HG03159 (cell line): ENCODE measurements at regions not wholly inside any gene's neighbourhood (a gene's known extent, or its start where the extent isn't known, plus 50 kb on each side); places are given as distances from the start of the nearest gene placed in this dataset.

Experiments
- ATAC-seq: cut with Tn5 transposase; IDR thresholded peaks from one replicate; pipeline ENCODE4 v1.9.1; 2021; ENCODE audit warnings: mild to moderate bottlenecking, moderate library complexity; ENCODE audit not compliant: unreplicated experiment

DNA sequence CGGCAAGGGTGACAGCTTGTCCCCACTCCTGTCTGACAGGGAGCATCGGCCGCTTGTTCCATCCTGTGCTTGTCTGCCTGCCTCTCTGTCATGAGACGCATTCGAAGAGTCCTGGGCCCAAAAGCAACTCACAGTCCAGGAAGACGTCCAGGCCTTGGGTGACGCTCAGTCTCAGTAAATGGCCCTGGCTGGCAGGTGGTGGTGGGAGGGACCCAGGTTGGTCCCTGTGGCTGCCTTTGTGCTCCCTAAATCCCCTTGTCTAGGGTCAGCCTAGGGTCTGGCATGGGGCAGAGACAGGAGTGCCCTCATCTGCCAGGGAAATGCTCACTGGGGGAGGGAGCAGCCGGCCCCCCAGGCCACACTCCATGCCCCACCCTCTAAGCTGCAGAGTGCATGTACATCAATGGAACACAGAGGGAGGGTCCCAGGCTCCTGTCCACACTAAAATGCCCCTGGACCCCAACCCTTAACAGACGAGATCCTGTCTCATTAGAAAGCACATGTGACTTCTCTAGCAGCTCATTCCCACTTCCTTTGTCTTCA lies 295.2 kb upstream of the ZNF32 start:
- ATAC-seq, result no peak

DNA sequence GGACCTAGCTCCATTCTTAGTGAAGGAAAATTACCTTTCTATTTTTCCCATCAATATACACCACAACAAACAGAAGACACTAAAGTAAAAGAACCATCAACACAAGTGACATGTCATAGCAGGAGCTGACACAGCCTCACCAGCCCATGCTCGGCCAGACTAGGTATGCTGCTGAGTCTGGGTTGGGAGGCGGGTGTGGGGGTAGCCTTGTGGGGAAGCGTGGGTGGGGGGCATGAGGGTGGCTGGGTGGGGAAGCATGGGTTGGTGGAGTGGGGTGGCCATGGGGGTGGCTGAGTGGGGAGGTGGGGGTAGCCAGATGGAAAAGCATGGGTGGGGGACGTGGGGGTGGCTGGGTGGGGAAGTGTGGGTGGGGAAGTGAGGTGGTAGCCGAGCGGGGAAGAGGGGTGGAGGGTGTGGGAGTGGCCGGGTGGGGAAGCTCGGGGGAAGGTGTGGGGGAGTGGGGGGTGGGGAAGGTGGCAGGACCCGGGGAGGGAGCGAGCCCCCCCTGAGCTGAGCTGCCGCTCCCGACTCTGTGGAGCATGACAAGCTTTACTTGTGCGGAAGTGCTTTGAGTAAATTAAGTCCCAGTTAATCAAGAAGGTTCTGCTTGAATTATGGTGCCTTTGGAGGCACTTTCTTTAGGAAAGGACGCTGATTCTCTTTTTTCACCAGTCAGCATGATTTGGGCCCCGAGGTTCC lies 294.6 kb upstream of the ZNF32 start:
- ATAC-seq, result no peak

DNA sequence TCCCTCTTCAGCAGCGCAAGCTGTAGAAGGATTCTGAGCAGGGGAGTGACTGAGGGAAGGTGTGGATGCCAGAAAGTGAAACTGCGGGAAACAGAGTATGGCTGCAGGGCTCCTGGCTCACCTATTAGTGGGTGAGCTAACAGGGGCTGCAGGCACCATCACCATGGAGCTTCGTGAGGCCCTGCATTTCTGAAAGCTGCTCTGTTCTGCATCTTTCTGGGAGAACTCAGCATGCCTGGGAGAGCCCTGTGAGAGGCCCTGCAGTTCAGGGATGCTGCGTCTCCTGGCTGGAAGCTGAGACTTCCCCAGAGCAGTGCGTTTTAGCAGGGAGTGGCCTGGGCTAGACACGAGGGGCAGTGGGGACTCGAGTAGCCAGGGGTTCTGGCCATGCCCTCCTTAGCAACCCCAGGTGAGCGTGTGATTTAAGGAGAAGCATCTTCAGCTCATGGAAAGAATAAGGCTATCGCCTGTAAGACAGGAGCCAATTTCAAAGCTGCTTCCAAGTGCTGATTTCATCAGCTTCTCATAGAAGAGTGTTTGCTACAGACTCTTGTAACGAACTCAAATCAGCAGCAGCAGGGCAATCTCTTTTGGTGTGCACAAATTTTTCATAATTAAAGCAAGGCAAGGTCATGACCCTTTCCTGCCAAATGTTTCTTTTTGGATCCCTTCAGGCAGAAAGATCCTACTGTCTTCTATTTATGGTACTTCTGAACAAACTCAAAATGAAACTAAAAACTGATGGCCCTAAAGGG lies 293.6 kb upstream of the ZNF32 start:
- ATAC-seq, result no peak

DNA sequence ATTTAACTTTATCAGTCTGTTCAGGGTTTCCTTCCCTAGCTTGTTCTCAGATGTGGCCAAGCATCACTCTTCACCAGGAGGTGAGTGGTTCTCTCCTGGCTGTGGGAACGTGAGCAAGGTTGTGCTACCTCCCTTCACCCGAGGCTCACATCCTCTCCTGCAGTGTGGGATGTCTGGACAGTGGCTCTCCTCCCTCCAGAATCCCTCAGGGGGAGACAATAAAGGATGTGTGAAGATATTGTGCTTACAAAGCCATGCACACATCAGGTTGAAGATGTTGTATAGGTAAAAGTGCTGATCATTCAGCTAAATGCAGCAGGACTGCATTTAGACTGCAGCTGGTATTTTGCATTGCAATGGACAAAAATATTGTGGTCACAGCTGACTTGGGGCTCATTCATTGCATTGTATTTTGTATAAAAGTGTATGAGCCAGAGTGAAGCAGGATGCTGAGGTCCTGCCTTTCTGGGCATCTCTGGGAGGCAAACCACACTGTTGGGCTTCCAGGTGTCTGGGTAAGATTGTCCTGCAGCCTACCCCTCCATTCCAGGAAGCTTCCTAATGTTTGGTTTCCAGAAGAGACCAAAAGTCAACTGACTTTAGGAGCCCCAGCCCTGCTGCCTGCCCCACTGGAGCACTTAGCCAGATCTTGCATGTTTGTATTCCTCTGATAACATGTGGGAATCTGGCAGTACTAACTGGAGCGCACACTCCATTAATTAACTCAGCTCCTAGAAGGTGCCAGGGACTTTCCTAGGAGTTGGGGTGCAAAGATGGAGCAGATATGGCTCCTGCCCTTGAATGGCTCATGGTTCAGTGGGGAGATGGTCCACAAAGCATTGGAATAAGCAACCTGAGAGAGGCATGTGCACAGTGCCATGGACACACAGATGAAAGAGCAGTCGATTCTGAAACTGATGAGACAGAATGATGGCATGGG lies 292.5 kb upstream of the ZNF32 start:
- no peak for ATAC-seq

DNA sequence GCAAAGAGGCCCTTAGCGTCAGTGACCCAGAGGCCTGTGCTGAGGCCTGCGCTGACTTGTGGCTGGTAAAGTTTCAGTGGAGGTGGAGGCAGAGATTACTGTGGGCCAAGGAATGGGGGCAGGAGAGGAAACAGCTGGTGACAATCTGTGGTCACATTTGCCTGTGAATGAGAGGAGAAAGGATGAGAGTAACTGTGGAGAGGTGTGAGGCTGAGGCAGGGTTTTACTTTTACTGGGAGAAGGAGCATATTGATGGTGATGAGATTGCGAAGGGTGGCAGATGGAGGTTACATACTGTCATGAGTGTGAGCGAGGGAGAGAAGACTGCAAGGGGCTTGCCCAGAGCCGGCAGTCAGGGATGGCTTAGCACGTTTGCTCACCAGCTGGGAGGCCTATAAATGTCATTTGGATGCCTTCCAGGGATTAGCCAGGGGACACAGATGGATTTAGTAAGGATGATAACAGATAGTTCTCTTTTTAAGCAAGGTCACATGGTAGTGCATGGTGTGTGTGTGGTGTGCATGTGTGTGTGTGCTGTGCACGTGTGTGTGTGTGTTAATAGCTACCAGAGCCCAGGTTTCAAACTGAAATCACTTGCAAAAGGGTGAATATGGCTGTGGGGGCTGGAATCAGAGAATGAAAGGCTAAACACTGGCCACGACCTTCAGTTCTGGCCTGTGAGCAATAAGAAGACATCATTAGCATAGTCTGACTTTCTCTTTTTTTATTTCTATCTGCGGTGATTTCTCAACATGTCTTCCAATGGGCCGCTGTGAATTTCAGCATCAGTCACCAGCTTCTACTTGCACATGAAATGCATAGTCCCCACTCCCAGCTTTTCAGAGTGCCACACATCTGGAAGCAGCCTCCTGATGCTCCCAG lies 291.5 kb upstream of the ZNF32 start:
- ATAC-seq, result no peak

DNA sequence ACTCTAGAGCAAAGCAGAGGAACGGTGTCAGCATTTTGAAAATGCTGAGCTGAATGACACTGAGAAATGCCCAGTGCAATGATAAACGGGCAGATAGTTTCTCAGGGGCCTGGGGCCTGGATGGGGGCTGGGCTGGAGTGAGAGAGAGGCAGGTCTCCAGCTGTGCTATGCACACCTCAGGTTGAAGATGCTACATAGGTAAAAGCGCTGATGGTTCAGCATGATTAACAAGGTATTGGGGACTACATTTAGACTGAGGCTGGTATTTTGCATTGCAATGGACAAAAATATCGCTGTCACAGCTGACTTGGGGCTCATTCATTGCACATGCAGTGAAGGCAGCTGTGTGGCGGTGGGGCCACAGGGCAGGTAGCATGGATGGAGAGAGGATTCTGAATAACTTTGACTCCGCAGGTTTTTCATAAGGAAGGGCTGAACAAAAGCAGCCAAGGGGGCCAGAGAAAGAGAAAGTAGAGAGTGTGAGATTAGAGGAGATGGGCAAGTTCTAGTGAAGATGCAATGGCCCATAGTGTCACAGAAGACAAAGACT lies 290.8 kb upstream of the ZNF32 start:
- no peak for ATAC-seq

DNA sequence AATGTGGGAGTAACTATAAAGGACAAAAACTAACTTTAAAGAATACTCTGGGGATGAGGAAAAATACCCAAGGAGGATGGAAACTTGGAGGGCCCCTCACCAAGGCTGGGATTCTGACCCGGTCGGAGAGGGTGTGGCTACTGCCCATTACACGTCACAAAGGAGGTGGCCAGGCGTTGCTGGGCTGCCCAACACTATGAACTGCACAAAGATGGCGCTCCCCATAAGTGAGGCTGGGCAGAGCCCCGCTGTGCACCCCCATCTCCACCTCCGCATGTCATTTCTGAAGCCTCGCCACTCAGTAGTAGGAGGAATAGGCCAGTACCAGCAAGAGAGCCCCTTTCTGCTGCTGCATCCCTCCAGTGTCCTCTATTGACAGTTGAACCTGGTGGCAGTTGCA lies 290.1 kb upstream of the ZNF32 start:
- no peak for ATAC-seq

DNA sequence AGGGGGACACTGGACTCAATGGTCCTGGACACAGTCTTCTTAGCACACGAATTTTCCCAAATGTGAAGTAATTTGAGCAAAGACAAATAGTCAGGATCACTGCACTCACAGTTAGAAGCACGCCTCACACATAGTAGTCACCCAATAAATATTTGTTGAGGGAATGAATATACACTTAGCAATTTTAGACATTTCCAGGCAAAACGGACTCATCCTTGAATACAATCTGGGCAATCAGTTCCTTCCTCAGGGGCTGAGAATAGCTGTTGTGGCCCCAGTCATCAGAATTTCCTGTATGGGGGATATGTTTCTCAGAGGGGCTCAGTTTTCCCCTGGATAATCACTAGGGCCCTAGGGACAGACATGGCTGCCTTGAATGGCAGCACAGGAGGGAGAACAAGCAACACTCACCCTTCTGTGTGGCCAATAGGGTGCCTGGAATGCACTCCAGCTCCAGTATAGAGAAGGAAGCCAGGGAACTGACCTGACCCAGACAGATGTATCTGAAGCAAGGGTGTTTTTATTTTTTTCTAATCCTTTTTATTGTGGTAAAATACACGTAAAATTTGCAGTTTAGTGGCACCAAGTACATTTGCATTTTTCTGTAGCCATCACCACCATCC lies 282.7 kb upstream of the ZNF32 start:
- no peak for ATAC-seq

DNA sequence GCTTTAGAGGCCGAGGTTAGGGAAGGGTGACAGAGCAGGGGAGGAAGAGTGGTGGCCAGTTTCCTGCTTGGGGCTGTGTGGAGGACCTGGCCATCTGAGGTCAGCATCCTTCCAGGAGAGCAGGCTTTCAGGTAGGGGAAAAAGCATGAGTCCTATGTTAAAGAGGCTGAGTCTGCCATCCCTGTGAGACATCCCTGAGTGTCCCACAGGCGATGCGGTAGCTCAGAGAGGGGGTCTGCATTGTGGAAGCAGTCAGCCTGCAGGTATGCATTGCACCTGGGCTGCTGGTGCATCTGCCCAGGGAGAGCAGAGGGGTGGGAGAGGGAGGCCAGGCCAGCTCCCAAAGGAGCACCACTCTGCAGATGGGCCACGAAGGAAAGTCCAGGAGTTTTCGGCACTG lies 282.1 kb upstream of the ZNF32 start:
- no peak for ATAC-seq

DNA sequence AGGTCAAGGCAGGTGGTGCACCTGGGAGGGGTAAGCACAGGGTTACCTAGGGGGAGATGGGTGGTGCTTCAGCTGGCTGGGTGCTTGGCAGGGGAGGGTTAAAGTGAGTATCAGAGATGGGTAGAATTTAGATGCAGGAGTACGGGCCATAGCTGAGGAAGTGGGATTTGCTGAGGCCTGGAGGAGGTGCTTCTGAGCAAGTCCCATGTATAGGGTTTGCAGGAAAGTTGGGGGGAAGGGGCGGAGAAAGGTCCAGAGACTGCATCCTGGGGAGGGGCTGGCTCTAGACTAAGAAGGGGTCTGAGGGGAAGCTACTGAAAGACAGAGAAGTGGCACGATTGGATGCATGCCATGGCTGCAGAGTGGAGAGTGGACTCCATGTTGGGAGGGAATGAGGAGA lies 281.6 kb upstream of the ZNF32 start:
- ATAC-seq, result no peak

DNA sequence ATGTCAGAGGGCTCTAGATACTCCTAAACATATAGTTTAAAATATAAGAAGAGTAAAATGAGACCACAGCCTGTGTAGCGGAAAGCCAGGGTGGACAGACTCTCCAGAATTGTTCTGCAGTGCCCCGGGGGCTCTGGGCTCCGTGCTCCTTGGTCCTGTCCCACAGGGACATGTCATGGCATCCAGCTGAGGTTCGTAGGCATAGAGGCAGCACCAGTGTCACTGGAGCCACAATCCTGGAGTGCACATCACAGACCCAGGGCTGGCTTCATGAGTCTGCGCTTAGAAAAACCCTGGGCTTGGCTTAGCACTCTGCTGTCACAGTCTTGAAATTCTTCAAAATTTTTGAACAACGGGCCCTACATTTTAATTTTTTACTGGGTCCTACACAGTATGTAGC lies 280.4 kb upstream of the ZNF32 start:
- ATAC-seq, result no peak

DNA sequence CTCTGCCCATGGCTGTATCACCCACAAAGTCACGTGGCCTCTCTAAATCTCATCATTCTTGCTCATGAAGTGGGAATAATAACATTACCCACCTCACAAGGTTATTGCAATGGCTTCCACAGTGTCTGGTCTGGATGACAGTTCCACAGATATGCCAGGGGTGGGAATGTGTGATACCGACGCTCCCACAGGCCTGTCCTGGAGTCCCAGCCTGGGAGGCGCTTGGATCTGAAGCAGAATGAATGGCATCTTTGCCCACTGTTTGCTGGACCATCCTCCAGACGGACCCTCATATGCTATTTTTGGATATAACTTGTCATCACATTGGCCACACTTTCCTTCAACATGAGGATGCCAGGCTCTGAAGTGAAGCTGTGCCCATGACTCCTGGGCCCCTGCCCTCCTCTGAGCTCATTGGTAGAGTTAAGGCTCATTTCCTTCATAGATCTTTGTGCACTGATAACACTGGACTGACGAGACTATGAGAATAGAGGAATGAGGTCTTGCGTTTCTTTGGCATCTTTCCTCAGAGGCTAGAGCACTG lies 279.8 kb upstream of the ZNF32 start:
- ATAC-seq, result no peak

DNA sequence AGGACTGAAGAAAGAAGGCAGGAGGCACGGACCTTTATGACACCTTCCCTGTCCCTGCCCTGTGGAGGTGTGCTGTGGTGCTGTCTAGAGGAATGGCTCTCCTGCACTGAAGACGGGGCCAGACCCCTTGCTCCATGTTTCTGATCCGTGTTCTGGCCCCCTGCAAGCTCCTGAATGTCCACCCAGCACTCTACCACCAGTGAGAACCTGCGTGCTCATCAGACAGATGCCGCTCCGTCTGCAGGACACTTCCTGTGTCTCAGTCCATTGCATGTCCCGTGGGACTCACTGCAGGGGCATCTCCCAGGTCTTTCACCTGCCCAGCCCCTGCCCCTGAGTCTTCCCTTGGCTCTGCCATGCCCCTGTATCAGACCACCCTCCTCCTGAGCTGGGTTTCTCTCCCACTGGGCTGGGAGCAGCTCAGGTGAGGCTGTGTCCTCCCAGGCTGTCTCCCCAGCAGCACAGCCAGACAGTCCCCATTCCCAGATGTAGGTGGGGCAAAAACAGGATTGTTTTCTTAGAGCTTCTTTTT lies 278.3 kb upstream of the ZNF32 start:
- no peak for ATAC-seq

DNA sequence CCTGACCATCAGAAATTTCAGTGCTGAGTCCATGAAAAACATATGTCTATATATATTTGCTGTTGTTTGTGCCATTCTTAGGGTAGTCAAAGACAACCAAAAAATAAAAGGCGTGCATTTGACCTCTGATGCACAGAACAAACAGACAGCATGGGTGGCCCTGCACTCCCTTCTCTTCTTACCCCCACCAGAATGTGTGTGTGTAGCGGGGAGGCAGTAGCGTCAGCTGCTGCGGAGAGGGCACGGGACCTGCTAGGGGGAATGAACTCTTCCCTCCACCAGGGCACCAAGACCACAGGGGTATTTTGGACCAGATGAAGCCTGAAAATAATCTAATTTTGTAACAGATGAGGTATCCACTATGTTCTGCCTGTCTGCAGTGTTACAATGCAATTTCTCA lies 277.7 kb upstream of the ZNF32 start:
- ATAC-seq, result no peak

DNA sequence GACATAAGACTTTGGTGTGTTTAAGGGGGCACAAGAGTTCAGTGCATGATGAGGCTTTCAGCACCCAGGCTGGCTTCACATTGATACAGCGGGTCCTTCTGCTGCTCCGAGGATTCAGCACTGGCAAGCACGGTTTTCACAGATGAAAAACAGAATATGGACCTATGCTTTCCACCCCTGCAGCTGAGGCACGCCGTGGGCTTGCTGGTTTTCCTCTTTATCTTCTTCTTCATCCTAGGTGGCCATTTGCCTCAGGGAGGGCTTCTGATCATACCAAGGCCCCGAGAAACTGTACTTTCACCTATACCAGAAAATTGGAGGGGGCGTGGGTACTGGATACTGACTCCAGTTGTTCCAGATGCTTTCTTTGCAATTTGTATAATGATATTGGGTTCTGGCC lies 277.1 kb upstream of the ZNF32 start:
- ATAC-seq, result no peak

DNA sequence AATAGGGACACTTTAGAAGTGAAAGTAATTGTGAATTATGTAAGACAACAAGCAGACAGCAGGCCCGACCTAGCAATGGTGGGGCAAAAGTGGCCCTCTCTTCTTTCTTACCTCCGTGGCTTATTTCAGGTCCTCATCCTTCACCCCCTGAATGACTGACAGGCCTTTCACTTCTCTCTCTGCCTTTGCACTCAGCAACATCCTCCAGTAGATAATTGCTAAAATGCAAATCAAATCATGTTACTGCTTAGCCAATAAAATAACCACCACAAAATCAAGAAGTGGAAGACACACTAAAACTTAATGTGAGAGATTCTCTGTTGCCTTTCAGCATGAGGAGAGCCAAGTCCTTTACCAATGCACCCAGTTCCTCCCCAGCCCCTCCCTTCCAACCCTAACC lies 274.6 kb upstream of the ZNF32 start:
- ATAC-seq, result no peak

DNA sequence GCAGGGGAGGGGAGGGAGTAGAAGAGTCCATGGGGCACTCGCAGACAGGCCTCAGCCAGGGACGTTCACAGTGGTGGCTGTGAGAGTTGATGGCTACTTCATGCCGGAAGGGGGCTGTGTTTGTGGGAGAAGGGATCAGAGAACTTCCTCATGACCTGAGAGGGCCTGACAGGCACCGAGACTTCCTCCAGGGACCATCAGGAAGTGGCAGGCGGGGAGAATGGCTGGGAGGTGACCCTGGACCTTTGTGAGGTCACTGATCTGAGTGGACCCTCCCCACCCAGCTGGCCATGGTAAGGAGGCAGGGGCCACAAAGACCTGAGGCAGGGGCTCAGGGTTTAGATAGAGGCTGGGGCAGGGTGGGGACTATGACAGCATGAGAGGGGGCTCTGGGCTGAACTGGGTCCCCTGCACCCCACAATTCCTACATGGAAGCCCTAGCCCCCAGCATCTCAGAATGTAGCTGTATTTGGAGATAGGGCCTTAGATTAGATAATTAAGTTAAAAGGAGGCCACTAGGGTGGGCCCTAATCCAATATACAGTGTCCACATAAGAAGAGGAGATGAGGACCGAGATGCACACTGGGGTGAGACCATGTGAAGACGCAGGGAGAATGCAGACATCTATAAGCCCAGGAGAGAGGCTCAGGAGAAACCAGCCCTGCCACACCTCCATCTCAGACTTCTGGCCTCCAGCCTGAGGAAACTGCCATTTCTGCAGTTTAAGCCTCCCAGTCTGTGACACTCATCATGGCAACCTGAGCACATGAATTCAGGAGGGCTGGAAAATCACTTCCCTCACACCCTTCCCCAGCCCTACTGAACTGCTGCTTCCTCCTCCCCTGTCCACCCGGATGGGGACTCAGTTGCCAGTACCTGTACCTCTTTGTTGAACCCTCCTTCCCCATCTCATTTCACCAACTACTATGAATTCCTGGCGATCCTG lies 273.9 kb upstream of the ZNF32 start:
- no peak for ATAC-seq

DNA sequence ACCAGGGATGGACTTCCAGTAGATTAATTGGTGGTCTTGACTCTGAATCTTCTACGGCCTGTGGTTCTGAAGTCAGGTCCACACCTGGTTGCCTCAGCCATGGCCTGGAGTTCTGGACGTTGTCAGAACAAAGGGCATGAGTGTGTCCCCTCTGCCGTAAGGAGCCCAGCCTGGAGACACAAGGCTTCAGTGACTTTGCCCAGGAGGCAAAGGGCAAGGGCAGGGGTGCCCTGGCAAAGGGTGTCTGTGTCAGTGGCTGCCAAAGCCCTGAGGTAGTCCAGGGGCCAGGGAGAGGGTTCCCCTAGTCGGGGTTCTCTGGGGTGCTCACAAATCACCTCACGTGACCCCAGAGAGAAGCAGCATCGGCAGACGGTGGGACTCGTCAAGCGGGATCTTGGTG lies 273.2 kb upstream of the ZNF32 start:
- ATAC-seq, result no peak
